A549 (cell line): ENCODE measurements at regions not wholly inside any gene's neighbourhood (a gene's known extent, or its start where the extent isn't known, plus 50 kb on each side); places are given as distances from the start of the nearest gene placed in this dataset.

ENCODE experiments used
- ATAC-seq, 2 experiments: fragments of 200-7000 bp in 1 of 2; fragments of >200 bp in 1 of 2; cut with Nextera tagmentation in 1 of 2; cut with Tn5 transposase in 1 of 2; 3 replicates each; pipeline versions ENCODE4 v1.8.0 to v1.9.1; 2018 to 2020; ENCODE audit warnings: mild to moderate bottlenecking in 1 of 2, moderate library complexity in 1 of 2
- CTCF ChIA-PET: fragments of 300-600 bp; sonication (Branson Sonifier 250); formaldehyde crosslinking; extraction: SDS; loops from one replicate; lab custom pipeline; 2021; ENCODE audit warnings: antibody characterized with exemption, inconsistent platforms; lab: Yijun Ruan, JAX
- POLR2A ChIA-PET: fragments of 350-600 bp; formaldehyde crosslinking; extraction: SDS; loops from one replicate; lab custom pipeline; 2021; ENCODE audit warnings: antibody characterized with exemption, inconsistent platforms; lab: Yijun Ruan, JAX
- DNase-seq, 2 experiments: peaks; one replicate each; pipeline versions ENCODE4 v3.0.0 to v3.0.0-alpha.2; 2011 to 2016; ENCODE audit warnings: low read depth in 1 of 2, low spot score in 1 of 2
- FAIRE-seq: peaks from 2 replicates; lab custom pipeline; 2011; peaks lifted over from hg19 to GRCh38; lab: Jason Lieb, UNC
- H3K27ac ChIP-seq, 2 experiments: fragments of >200 bp; sonication (Bioruptor Twin); formaldehyde crosslinking; 3 replicates each; pipeline ENCODE4 v1.5.1; 2016 to 2017
- H3K4me1 ChIP-seq: fragments of >200 bp; sonication (Bioruptor Twin); formaldehyde crosslinking; 3 replicates; pipeline ENCODE4 v1.6.1; 2016
- H3K4me2 ChIP-seq: fragments of >200 bp; sonication (Bioruptor Twin); formaldehyde crosslinking; 3 replicates; pipeline ENCODE4 v1.6.1; 2016
- H3K4me3 ChIP-seq: fragments of >200 bp; sonication (Bioruptor Twin); formaldehyde crosslinking; 3 replicates; pipeline ENCODE4 v1.5.1; 2016
- H3K9me3 ChIP-seq: fragments of >200 bp; sonication (Bioruptor Twin); formaldehyde crosslinking; 3 replicates; pipeline ENCODE4 v1.6.1; 2016
- CHD4 ChIP-seq: fragments of 200-600 bp; sonication (generic); IDR thresholded peaks from 2 replicates; pipeline ENCODE4 v1.6.1; 2016; ENCODE audit warnings: antibody characterized with exemption, mild to moderate bottlenecking, borderline replicate concordance
- CTCF ChIP-seq: fragments of >200 bp; sonication (Bioruptor Twin); formaldehyde crosslinking; IDR thresholded peaks from 3 replicates; pipeline ENCODE4 v1.5.1; 2016
- E2F6 ChIP-seq: IDR thresholded peaks from 2 replicates; pipeline ENCODE4 v1.6.1; 2012; ENCODE audit warnings: low read depth, borderline replicate concordance
- EHF ChIP-seq: fragments of 250-450 bp; sonication (Bioruptor Pico); IDR thresholded peaks from 2 replicates; pipeline ENCODE4 v1.5.0; 2020; ENCODE audit warnings: mild to moderate bottlenecking
- EP300 ChIP-seq, 2 experiments: fragments of >200 bp; sonication (Bioruptor Twin); formaldehyde crosslinking; IDR thresholded peaks; 2 replicates in 1 of 2; 3 replicates in 1 of 2; pipeline ENCODE4 v1.6.1; 2016 to 2017
- HDAC2 ChIP-seq: fragments of 200-600 bp; sonication (generic); IDR thresholded peaks from 2 replicates; pipeline ENCODE4 v1.6.1; 2016
- HOXB13 ChIP-seq: fragments of 250-450 bp; sonication (Bioruptor Pico); IDR thresholded peaks from 2 replicates; pipeline ENCODE4 v1.5.0; 2020; ENCODE audit warnings: low read depth, mild to moderate bottlenecking, moderate library complexity
- HOXB5 ChIP-seq: fragments of 250-450 bp; sonication (Bioruptor Pico); IDR thresholded peaks from 2 replicates; pipeline ENCODE4 v1.5.0; 2020; ENCODE audit warnings: mild to moderate bottlenecking, moderate library complexity
- JUNB ChIP-seq: fragments of >200 bp; sonication (Bioruptor Twin); formaldehyde crosslinking; IDR thresholded peaks from 2 replicates; pipeline ENCODE4 v1.6.1; 2016
- KDM1A ChIP-seq: fragments of 200-600 bp; sonication (generic); IDR thresholded peaks from 2 replicates; pipeline ENCODE4 v1.6.1; 2016; ENCODE audit warnings: low read depth, mild to moderate bottlenecking
- MYC ChIP-seq: IDR thresholded peaks from 2 replicates; pipeline ENCODE4 v1.6.1; 2012; ENCODE audit warnings: mild to moderate bottlenecking, inconsistent platforms, low read length, improper control_type of control experiment, borderline replicate concordance
- POLR2AphosphoS2 ChIP-seq: conservative IDR thresholded peaks from 2 replicates; pipeline ENCODE4 v1.6.1; 2012; ENCODE audit warnings: low read length, improper control_type of control experiment, inconsistent platforms
- RAD21 ChIP-seq, 2 experiments: fragments of >200 bp in 1 of 2; sonication (Bioruptor Twin) in 1 of 2; formaldehyde crosslinking in 1 of 2; IDR thresholded peaks in 1 of 2; conservative IDR thresholded peaks in 1 of 2; 2 replicates in 1 of 2; 3 replicates in 1 of 2; pipeline ENCODE4 v1.6.1; 2012 to 2018; ENCODE audit warnings: inconsistent platforms in 1 of 2
- RNF2 ChIP-seq: fragments of 200-600 bp; sonication (generic); IDR thresholded peaks from 2 replicates; pipeline ENCODE4 v1.6.1; 2016; ENCODE audit warnings: low read depth, mild to moderate bottlenecking, antibody characterized with exemption, moderate library complexity, borderline replicate concordance
- SMC3 ChIP-seq: fragments of >200 bp; sonication (Bioruptor Twin); formaldehyde crosslinking; IDR thresholded peaks from 3 replicates; pipeline ENCODE4 v1.6.1; 2018; ENCODE audit warnings: inconsistent platforms
- TFCP2L1 ChIP-seq: fragments of 250-450 bp; sonication (Bioruptor Pico); IDR thresholded peaks from 2 replicates; pipeline ENCODE4 v1.5.0; 2021; ENCODE audit warnings: mild to moderate bottlenecking
- TP53 ChIP-seq: fragments of 250-450 bp; sonication (Bioruptor Pico); IDR thresholded peaks from 2 replicates; pipeline ENCODE4 v1.5.0; 2021; ENCODE audit warnings: mild to moderate bottlenecking, moderate library complexity
- ZNF302 ChIP-seq: fragments of 250-450 bp; sonication (Bioruptor Pico); IDR thresholded peaks from 2 replicates; pipeline ENCODE4 v1.9.0; 2021; ENCODE audit warnings: inconsistent platforms, mild to moderate bottlenecking, moderate library complexity
- WGBS: methylation state at CpG from one replicate; pipeline ENCODE4 v1.1.6; 2017; ENCODE audit errors: missing lambda C conversion rate; 5-methylcytosine and 5-hydroxymethylcytosine counted together

- TF ChIP-seq EP300 (IDR thresholded peaks at IDR 0.05) (no peak), TFCP2L1 (CRISPR knock-in tag) (no peak), JUNB (no peak), ZNF302 (CRISPR knock-in tag) (no peak), RNF2 (no peak), MYC (no peak)
- DNase-seq (no peak), ATAC-seq (no peak), FAIRE-seq (no peak)
- Histone ChIP-seq H3K27ac (no peak overlapping the region), H3K4me3 (no peak overlapping the region), H3K9me3 (no peaks in the 10 kb centered on the region), H3K4me1 (no peaks in the 10 kb centered on the region), H3K4me2 (no peak overlapping the region)
- CTCF ChIA-PET = no interaction called here
- 4% methylated on average over 2 of the region's 2 CpGs for WGBS
- POLR2A ChIA-PET = no interaction called here
Measured at GRCh38 chr5:51997949-51998348, 614.7 kb downstream of the ISL1 start.

GRCh38 chr5:52007230-52007858 lies 624.1 kb downstream of the ISL1 start:
- POLR2A ChIA-PET = no interaction called here
- no peak for FAIRE-seq
- CTCF ChIA-PET = interaction anchor here (0.7 to 1.2 kb wide), 2 partner anchors 1049 to 1050 kb away, joined by 3 to 12 read pairs; no protein-coding TSS in a partner anchor

GRCh38 chr5:52010454-52010853 lies 627.2 kb downstream of the ISL1 start:
- no peak for TF ChIP-seq TP53 (CRISPR knock-in tag)
- no peak for TF ChIP-seq E2F6
- no peak for TF ChIP-seq HDAC2
- TF ChIP-seq HOXB5 (CRISPR knock-in tag) = no peak
- TF ChIP-seq RAD21 (conservative IDR thresholded peaks at IDR 0.05 in 1 of 2, IDR thresholded peaks at IDR 0.05 in 1 of 2) = no peak
- no peak for TF ChIP-seq HOXB13 (CRISPR knock-in tag)
- WGBS = 5% methylated on average over 2 of the region's 2 CpGs
- Histone ChIP-seq H3K4me3 (no peak overlapping the region), H3K4me1 (no peaks in the 10 kb centered on the region), H3K9me3 (no peaks in the 10 kb centered on the region), H3K4me2 (no peak overlapping the region), H3K27ac (no peak overlapping the region)
- CTCF ChIA-PET = interaction anchor here (1.7 kb wide), 1 partner anchor 1052 kb away, joined by 7 read pairs; no protein-coding TSS in a partner anchor
- FAIRE-seq = no peak
- no peak for DNase-seq
- no peak for ATAC-seq
- POLR2A ChIA-PET = no interaction called here

More at GRCh38 chr5:52007230-52007858, 624.1 kb downstream of the ISL1 start:
- peak; percentile 1 to 53 for DNase-seq
- H3K27ac ChIP-seq = no peak overlapping the region
- TF ChIP-seq KDM1A = no peak
- no peak for TF ChIP-seq HDAC2
- peak; percentile 57 for TF ChIP-seq CTCF
- peak; percentile 66 to 71 for TF ChIP-seq RAD21 (conservative IDR thresholded peaks at IDR 0.05 in 1 of 2, IDR thresholded peaks at IDR 0.05 in 1 of 2)
- peak; percentile 50 for TF ChIP-seq SMC3
- TF ChIP-seq TFCP2L1 (CRISPR knock-in tag) = no peak
- no peak for TF ChIP-seq EHF
- no peak for TF ChIP-seq CHD4
- no peak for TF ChIP-seq EP300 (IDR thresholded peaks at IDR 0.05)
- TF ChIP-seq, all 56 proteins: peak for 3
- H3K4me3 ChIP-seq = no peak overlapping the region
- H3K9me3 ChIP-seq = no peaks in the 10 kb centered on the region
- H3K4me1 ChIP-seq = no peaks in the 10 kb centered on the region
- peak; percentile 54 to 76; a peak in 3 of 6 replicates for ATAC-seq
- 0 out of 3 replicates have a peak overlapping the region, but pooled peaks have one; percentile 25 for H3K4me2 ChIP-seq
- 1% methylated on average over 5 of the region's 5 CpGs for WGBS

- FAIRE-seq (no peak), DNase-seq (no peak), ATAC-seq (no peak)
- POLR2A ChIA-PET = no interaction called here
- Histone ChIP-seq H3K4me2 (no peak overlapping the region), H3K4me3 (no peak overlapping the region), H3K9me3 (no peaks in the 10 kb centered on the region), H3K4me1 (no peaks in the 10 kb centered on the region), H3K27ac (no peak overlapping the region)
- no peak for TF ChIP-seq POLR2AphosphoS2
- CTCF ChIA-PET = no interaction called here
- 0% methylated on average over 1 of the region's 1 CpG for WGBS
Measured at GRCh38 chr5:52013523-52013922, 630.3 kb downstream of the ISL1 start.
